Activated naive CD8-positive, alpha-beta T cell treated with anti-CD3 and anti-CD28 coated beads for 36 hours (primary cell): ENCODE measurements at regions not wholly inside any gene's neighbourhood (a gene's known extent, or its start where the extent isn't known, plus 50 kb on each side); places are given as distances from the start of the nearest gene placed in this dataset.

Experiments
- DNase-seq: peaks from one replicate; pipeline ENCODE4 v3.0.0; 2021
- H3K27ac Mint-ChIP-seq: one replicate; pipeline ENCODE4 v1.8.0; 2022; ENCODE audit warnings: mild to moderate bottlenecking, moderate library complexity, mixed read lengths
- H3K27me3 Mint-ChIP-seq: one replicate; pipeline ENCODE4 v1.8.0; 2022; ENCODE audit warnings: mild to moderate bottlenecking, mixed read lengths
- H3K36me3 Mint-ChIP-seq: one replicate; pipeline ENCODE4 v1.8.0; 2021; ENCODE audit warnings: mild to moderate bottlenecking, mixed read lengths
- H3K4me1 Mint-ChIP-seq: one replicate; pipeline ENCODE4 v1.8.0; 2021; ENCODE audit warnings: mixed read lengths
- H3K4me3 Mint-ChIP-seq: one replicate; pipeline ENCODE4 v1.8.0; 2022; ENCODE audit warnings: mild to moderate bottlenecking, moderate library complexity, mixed read lengths
- H3K9me3 Mint-ChIP-seq: one replicate; pipeline ENCODE4 v1.8.0; 2022; ENCODE audit warnings: mixed read lengths

GRCh38 chr21:27079636-27080240, 112.8 kb upstream of the ADAMTS5 start:
- Mint-ChIP-seq H3K4me1 (no peaks in the 10 kb centered on the region), H3K27ac (no peak overlapping the region), H3K4me3 (no peak overlapping the region), H3K36me3 (no peaks in the 10 kb centered on the region), H3K27me3 (no peaks in the 10 kb centered on the region), H3K9me3 (no peaks in the 10 kb centered on the region)
- DNase-seq: no peak

DNA sequence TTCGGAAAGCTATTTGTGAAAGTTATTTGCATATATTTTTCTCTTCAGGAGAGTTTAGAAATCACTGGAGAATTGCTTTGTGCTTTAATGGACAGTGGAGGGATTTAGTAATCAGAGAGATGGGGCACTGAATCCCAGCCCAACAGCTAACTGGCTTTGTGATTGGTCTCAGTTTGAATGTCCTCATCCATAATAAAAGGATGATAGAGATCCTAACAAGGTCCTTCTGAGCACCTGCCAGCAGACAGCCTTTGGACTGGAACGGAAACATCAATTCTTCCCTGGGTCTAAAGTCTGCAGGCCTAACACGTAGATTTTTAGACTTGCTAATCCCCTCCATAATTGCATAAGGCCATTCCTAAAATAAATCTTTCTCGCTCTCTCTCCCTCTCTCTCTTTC, 112.0 kb upstream of the ADAMTS5 start:
- Mint-ChIP-seq H3K4me3 (no peak overlapping the region), H3K9me3 (no peaks in the 10 kb centered on the region), H3K27ac (no peak overlapping the region), H3K36me3 (no peaks in the 10 kb centered on the region), H3K4me1 (no peaks in the 10 kb centered on the region), H3K27me3 (no peaks in the 10 kb centered on the region)
- no peak for DNase-seq

DNA sequence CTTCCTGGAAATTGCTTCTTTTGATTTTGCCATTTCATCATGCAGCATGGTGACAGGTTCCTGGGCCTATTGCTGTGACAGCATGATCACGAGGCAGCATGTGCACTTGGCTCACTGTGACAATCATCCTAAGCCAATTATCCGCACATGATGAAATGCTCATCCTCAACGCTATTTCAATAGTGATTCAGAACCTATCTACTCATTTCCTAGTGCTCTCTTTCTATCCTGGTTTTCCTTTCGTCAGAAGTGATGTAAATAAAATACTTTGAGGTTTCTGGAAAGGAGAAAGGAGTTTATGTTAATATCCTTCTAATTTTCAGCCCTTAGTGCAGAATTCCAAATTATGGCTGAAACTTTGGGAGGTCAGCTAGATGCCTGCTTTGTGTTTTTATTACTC, 110.6 kb upstream of the ADAMTS5 start:
- Mint-ChIP-seq H3K4me1 (no peaks in the 10 kb centered on the region), H3K4me3 (no peak overlapping the region), H3K36me3 (no peaks in the 10 kb centered on the region), H3K9me3 (no peaks in the 10 kb centered on the region), H3K27ac (no peak overlapping the region), H3K27me3 (no peaks in the 10 kb centered on the region)
- no peak for DNase-seq

- H3K36me3 Mint-ChIP-seq: no peaks in the 10 kb centered on the region
- H3K4me1 Mint-ChIP-seq: no peaks in the 10 kb centered on the region
- no peak overlapping the region for H3K4me3 Mint-ChIP-seq
- H3K27me3 Mint-ChIP-seq: no peaks in the 10 kb centered on the region
- DNase-seq: no peak
- H3K27ac Mint-ChIP-seq: no peak overlapping the region
- no peaks in the 10 kb centered on the region for H3K9me3 Mint-ChIP-seq
These were observed 109.1 kb upstream of the ADAMTS5 start for GRCh38 chr21:27076025-27076424.

GRCh38 chr21:27070861-27071670, 104.2 kb upstream of the ADAMTS5 start:
- Mint-ChIP-seq H3K4me1 (no peaks in the 10 kb centered on the region), H3K4me3 (no peak overlapping the region), H3K9me3 (no peaks in the 10 kb centered on the region), H3K36me3 (no peaks in the 10 kb centered on the region), H3K27ac (no peak overlapping the region), H3K27me3 (no peaks in the 10 kb centered on the region)
- DNase-seq: no peak

- Mint-ChIP-seq H3K4me3 (no peak overlapping the region), H3K27ac (no peak overlapping the region), H3K9me3 (no peaks in the 10 kb centered on the region), H3K36me3 (no peaks in the 10 kb centered on the region), H3K27me3 (no peaks in the 10 kb centered on the region), H3K4me1 (no peaks in the 10 kb centered on the region)
- no peak for DNase-seq
These were observed 101.9 kb upstream of the ADAMTS5 start for GRCh38 chr21:27068811-27069210.

GRCh38 chr21:27067226-27067625, 100.3 kb upstream of the ADAMTS5 start:
- Mint-ChIP-seq H3K9me3 (peaks cover 6% of the 10 kb centered on the region), H3K4me1 (no peaks in the 10 kb centered on the region), H3K27ac (no peak overlapping the region), H3K27me3 (no peaks in the 10 kb centered on the region), H3K4me3 (no peak overlapping the region), H3K36me3 (no peaks in the 10 kb centered on the region)
- DNase-seq: no peak

DNA sequence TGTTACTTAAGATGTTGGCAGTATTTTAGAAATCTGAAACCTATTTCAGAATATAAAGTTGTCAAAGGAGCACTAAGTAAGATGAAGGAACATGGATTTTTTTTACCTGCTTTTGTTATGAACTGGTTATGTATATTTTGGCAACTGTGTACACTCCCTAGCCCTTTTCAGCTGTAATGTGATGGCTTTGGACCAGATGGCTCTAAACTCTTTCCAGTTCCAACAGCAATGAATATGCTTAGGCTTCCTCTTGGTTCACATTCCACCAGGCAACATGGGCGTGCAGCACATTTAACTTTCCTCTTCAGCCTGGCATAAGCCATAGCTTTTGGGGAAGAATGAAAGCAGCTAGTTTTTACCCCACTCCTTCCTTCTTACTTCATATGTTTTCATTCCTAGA, 95.6 kb upstream of the ADAMTS5 start:
- Mint-ChIP-seq H3K27ac (no peak overlapping the region), H3K4me3 (no peak overlapping the region), H3K27me3 (no peaks in the 10 kb centered on the region), H3K4me1 (no peaks in the 10 kb centered on the region), H3K9me3 (peaks cover 6% of the 10 kb centered on the region), H3K36me3 (no peaks in the 10 kb centered on the region)
- no peak for DNase-seq

GRCh38 chr21:27061770-27062169, 94.9 kb upstream of the ADAMTS5 start:
- no peaks in the 10 kb centered on the region for H3K27me3 Mint-ChIP-seq
- H3K4me3 Mint-ChIP-seq: no peak overlapping the region
- peaks cover 6% of the 10 kb centered on the region for H3K9me3 Mint-ChIP-seq
- no peaks in the 10 kb centered on the region for H3K4me1 Mint-ChIP-seq
- no peaks in the 10 kb centered on the region for H3K36me3 Mint-ChIP-seq
- H3K27ac Mint-ChIP-seq: no peak overlapping the region
- no peak for DNase-seq

GRCh38 chr21:27060190-27060589, 93.3 kb upstream of the ADAMTS5 start:
- no peaks in the 10 kb centered on the region for H3K27me3 Mint-ChIP-seq
- no peaks in the 10 kb centered on the region for H3K4me1 Mint-ChIP-seq
- no peak for DNase-seq
- H3K36me3 Mint-ChIP-seq: no peaks in the 10 kb centered on the region
- no peak overlapping the region for H3K4me3 Mint-ChIP-seq
- H3K9me3 Mint-ChIP-seq: peaks cover 6% of the 10 kb centered on the region
- no peak overlapping the region for H3K27ac Mint-ChIP-seq

DNA sequence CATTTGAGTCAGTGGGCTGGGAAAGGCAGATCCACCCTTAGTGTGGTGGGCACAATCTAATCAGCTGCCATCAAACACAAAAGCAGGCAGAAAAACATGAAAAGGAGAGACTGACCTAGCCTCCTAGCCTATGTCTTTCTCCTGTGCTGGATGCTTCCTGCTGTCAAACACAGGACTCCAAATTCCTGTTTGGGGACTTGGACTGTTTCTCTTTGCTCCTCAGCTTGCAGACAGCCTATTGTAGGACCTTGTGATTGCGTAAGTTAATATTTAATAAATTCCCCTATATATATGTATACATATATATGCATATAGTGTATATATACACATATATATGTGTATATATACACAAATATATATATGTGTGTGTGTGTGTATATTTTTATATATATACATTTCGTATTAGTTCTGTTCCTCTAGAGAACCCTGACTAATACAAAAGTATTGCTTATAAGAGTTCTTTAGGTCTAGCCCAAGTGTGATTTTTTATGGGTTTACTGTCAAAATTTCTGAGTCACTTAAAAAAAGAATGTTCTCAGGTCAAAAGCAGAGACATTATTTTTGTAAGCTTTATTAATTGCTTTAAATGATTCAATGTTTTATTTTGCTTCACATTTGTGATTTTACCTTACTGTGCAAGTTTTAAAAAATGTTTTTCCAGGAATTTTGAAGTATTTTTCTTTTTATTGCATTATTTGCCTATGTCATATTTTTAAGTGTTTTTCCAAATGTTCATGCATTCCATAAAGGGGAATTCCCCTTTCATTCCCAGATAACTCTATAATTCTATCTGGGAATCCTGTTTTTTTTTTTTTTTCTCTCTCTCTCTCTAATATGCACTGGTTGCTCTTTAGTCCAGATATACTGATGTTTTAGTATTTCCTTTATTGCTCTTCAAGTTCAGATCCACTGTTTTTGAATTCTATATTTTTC, 92.1 kb upstream of the ADAMTS5 start:
- no peak for DNase-seq
- H3K27me3 Mint-ChIP-seq: no peaks in the 10 kb centered on the region
- H3K9me3 Mint-ChIP-seq: peaks cover 6% of the 10 kb centered on the region
- no peak overlapping the region for H3K4me3 Mint-ChIP-seq
- H3K27ac Mint-ChIP-seq: no peak overlapping the region
- H3K36me3 Mint-ChIP-seq: no peaks in the 10 kb centered on the region
- no peaks in the 10 kb centered on the region for H3K4me1 Mint-ChIP-seq

- H3K36me3 Mint-ChIP-seq: no peaks in the 10 kb centered on the region
- DNase-seq: no peak
These were observed 91.1 kb upstream of the ADAMTS5 start for GRCh38 chr21:27057997-27058396.

GRCh38 chr21:27047658-27048314, 80.9 kb upstream of the ADAMTS5 start:
- H3K27me3 Mint-ChIP-seq: no peaks in the 10 kb centered on the region
- H3K9me3 Mint-ChIP-seq: no peaks in the 10 kb centered on the region
- H3K4me3 Mint-ChIP-seq: no peak overlapping the region
- H3K36me3 Mint-ChIP-seq: no peaks in the 10 kb centered on the region
- no peak overlapping the region for H3K27ac Mint-ChIP-seq
- H3K4me1 Mint-ChIP-seq: no peaks in the 10 kb centered on the region
- DNase-seq: no peak

More at GRCh38 chr21:27057997-27058396, 91.1 kb upstream of the ADAMTS5 start:
- Mint-ChIP-seq H3K9me3 (peaks cover 4% of the 10 kb centered on the region), H3K27me3 (no peaks in the 10 kb centered on the region), H3K27ac (no peak overlapping the region), H3K4me3 (no peak overlapping the region), H3K4me1 (no peaks in the 10 kb centered on the region)

DNA sequence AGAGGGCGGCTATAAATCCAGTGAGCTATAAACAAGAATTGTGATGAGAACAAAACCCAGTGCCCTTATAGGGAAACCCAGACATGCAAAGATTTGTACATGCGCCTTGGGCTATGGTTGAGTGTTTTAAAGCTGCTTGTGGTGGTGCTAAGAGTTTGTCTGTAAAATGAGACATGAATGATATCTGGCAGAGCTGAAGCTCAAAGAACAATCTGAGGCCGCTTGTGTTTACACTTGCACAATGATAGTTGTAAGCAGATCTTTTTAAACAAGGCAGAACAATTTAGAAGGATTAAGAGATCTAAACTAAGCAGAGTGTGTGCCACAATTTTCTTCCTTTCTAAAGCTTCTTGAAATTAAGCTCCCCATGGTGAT, 80.4 kb upstream of the ADAMTS5 start:
- H3K4me1 Mint-ChIP-seq: no peaks in the 10 kb centered on the region

More for the DNA sequence above, 80.4 kb upstream of the ADAMTS5 start:
- Mint-ChIP-seq H3K4me3 (no peak overlapping the region), H3K27ac (no peak overlapping the region), H3K27me3 (no peaks in the 10 kb centered on the region), H3K9me3 (no peaks in the 10 kb centered on the region), H3K36me3 (no peaks in the 10 kb centered on the region)
- DNase-seq: no peak
